IMR-90 (cell line): ENCODE measurements at regions not wholly inside any gene's neighbourhood (a gene's known extent, or its start where the extent isn't known, plus 50 kb on each side); places are given as distances from the start of the nearest gene placed in this dataset.

Source experiments
- BHLHE40 ChIP-seq: fragments of 150-350 bp; IDR thresholded peaks from 2 replicates; pipeline ENCODE4 v1.6.1; 2016; ENCODE audit warnings: mild to moderate bottlenecking, low read depth, low read length
- CEBPB ChIP-seq: IDR thresholded peaks from 2 replicates; pipeline ENCODE4 v1.6.1; 2012; ENCODE audit warnings: low read depth, low read length, improper control_type of control experiment
- CHD1 ChIP-seq: IDR thresholded peaks from 2 replicates; pipeline ENCODE4 v1.6.1; 2012; ENCODE audit warnings: low read depth, low read length, improper control_type of control experiment
- CTCF ChIP-seq: conservative IDR thresholded peaks from 2 replicates; pipeline ENCODE4 v1.5.1; 2012; ENCODE audit warnings: mild to moderate bottlenecking, low read depth, low read length, improper control_type of control experiment
- ELK1 ChIP-seq: fragments of 150-350 bp; IDR thresholded peaks from 2 replicates; pipeline ENCODE4 v1.6.1; 2016; ENCODE audit warnings: low read depth, mild to moderate bottlenecking, low read length, moderate library complexity, borderline replicate concordance
- FOS ChIP-seq: fragments of 150-350 bp; IDR thresholded peaks from 2 replicates; pipeline ENCODE4 v1.6.1; 2016; ENCODE audit warnings: low read depth, low read length
- MAFK ChIP-seq: IDR thresholded peaks from 2 replicates; pipeline ENCODE4 v1.6.1; 2012; ENCODE audit warnings: low read depth, low read length, improper control_type of control experiment
- MAZ ChIP-seq: IDR thresholded peaks from 2 replicates; pipeline ENCODE4 v1.6.1; 2012; ENCODE audit warnings: low read depth, mild to moderate bottlenecking, low read length, improper control_type of control experiment, moderate library complexity, borderline replicate concordance
- MXI1 ChIP-seq: IDR thresholded peaks from 2 replicates; pipeline ENCODE4 v1.6.1; 2012; ENCODE audit warnings: low read depth, mild to moderate bottlenecking, low read length, moderate library complexity, borderline replicate concordance
- NFE2L2 ChIP-seq: fragments of 150-350 bp; IDR thresholded peaks from 2 replicates; pipeline ENCODE4 v1.6.1; 2016; ENCODE audit warnings: low read depth, mild to moderate bottlenecking, low read length
- POLR2A ChIP-seq: IDR thresholded peaks from 2 replicates; pipeline ENCODE4 v1.6.1; 2012; ENCODE audit warnings: mild to moderate bottlenecking, low read depth, low read length
- RAD21 ChIP-seq: IDR thresholded peaks from 2 replicates; pipeline ENCODE4 v1.6.1; 2012; ENCODE audit warnings: low read length, improper control_type of control experiment
- RCOR1 ChIP-seq: IDR thresholded peaks from 2 replicates; pipeline ENCODE4 v1.6.1; 2012; ENCODE audit warnings: mild to moderate bottlenecking, low read length, improper control_type of control experiment; ENCODE audit not compliant: insufficient replicate concordance
- RFX5 ChIP-seq: IDR thresholded peaks from 2 replicates; pipeline ENCODE4 v1.8.0; 2012; ENCODE audit warnings: low read depth, mild to moderate bottlenecking, low read length, moderate library complexity

- peak; percentile 34; the same call in 1 of the 2 replicates for TF ChIP-seq MAZ
- TF ChIP-seq CTCF, result no peak
- peak; percentile 95 for TF ChIP-seq RCOR1
- TF ChIP-seq CEBPB, result peak; percentile 57
- no peak; the same call in 1 of the 2 replicates for TF ChIP-seq BHLHE40
- peak; percentile 99 for TF ChIP-seq FOS
- TF ChIP-seq POLR2A, result no peak
- peak; percentile 63; the same call in 1 of the 2 replicates for TF ChIP-seq CHD1
- no peak for TF ChIP-seq RAD21
- TF ChIP-seq ELK1, result no peak
- peak; percentile 36; the same call in 1 of the 2 replicates for TF ChIP-seq RFX5
- TF ChIP-seq MXI1, result peak; percentile 77; the same call in 1 of the 2 replicates
- TF ChIP-seq NFE2L2, result peak; percentile 77
- TF ChIP-seq MAFK, result 0 out of 2 replicates have a peak, but pooled peaks have one; percentile 25
These were observed 862.7 kb downstream of the PLA2G4A start for GRCh38 chr1:187691439-187691838.
